HG02678 (cell line): ENCODE measurements at regions not wholly inside any gene's neighbourhood (a gene's known extent, or its start where the extent isn't known, plus 50 kb on each side); places are given as distances from the start of the nearest gene placed in this dataset.
"Not testable (repeated sequence)": the region's sequence is repeated elsewhere in the genome, so short reads cannot be mapped to it uniquely, and the experiment has no call there.

Experiments
- ATAC-seq: cut with Tn5 transposase; IDR thresholded peaks from one replicate; pipeline ENCODE4 v1.9.1; 2021; ENCODE audit warnings: mild to moderate bottlenecking, moderate library complexity; ENCODE audit not compliant: unreplicated experiment

- no peak for ATAC-seq
Measured at GRCh38 chr3:178139116-178139515, 397.1 kb upstream of the KCNMB2 start.

- no peak for ATAC-seq
Measured at GRCh38 chr3:178140531-178141304, 395.5 kb upstream of the KCNMB2 start.

GRCh38 chr3:178141305-178141684 lies 394.9 kb upstream of the KCNMB2 start:
- ATAC-seq: not testable (repeated sequence)

- no peak for ATAC-seq
Measured at GRCh38 chr3:178146406-178146831, 389.8 kb upstream of the KCNMB2 start.

- no peak for ATAC-seq
Measured at GRCh38 chr3:178147001-178147400, 389.2 kb upstream of the KCNMB2 start.

GRCh38 chr3:178152031-178152806 lies 384.0 kb upstream of the KCNMB2 start:
- ATAC-seq: no peak

- no peak for ATAC-seq
Measured at GRCh38 chr3:178152988-178153387, 383.2 kb upstream of the KCNMB2 start.

GRCh38 chr3:178155521-178155920 lies 380.7 kb upstream of the KCNMB2 start:
- ATAC-seq: no peak

GRCh38 chr3:178156301-178156700 lies 379.9 kb upstream of the KCNMB2 start:
- no peak for ATAC-seq

GRCh38 chr3:178159691-178160220 lies 376.5 kb upstream of the KCNMB2 start:
- ATAC-seq: no peak

- no peak for ATAC-seq
Measured at GRCh38 chr3:178169421-178169820, 366.8 kb upstream of the KCNMB2 start.

GRCh38 chr3:178170698-178171535 lies 365.3 kb upstream of the KCNMB2 start:
- ATAC-seq: no peak

GRCh38 chr3:178172121-178172520 lies 364.1 kb upstream of the KCNMB2 start:
- ATAC-seq: no peak

- no peak for ATAC-seq
Measured at GRCh38 chr3:178174201-178174915, 361.9 kb upstream of the KCNMB2 start.

- ATAC-seq: no peak
Measured at GRCh38 chr3:178181088-178181487, 355.1 kb upstream of the KCNMB2 start.

- ATAC-seq: no peak
Measured at GRCh38 chr3:178181784-178182183, 354.5 kb upstream of the KCNMB2 start.

GRCh38 chr3:178182337-178182779 lies 353.9 kb upstream of the KCNMB2 start:
- ATAC-seq: no peak

GRCh38 chr3:178184833-178185232 lies 351.4 kb upstream of the KCNMB2 start:
- no peak for ATAC-seq

GRCh38 chr3:178186666-178187065 lies 349.6 kb upstream of the KCNMB2 start:
- ATAC-seq: no peak

- no peak for ATAC-seq
Measured at GRCh38 chr3:178189854-178190253, 346.4 kb upstream of the KCNMB2 start.
